Body of pancreas (tissue), 4 donors: ENCODE measurements at regions not wholly inside any gene's neighbourhood (a gene's known extent, or its start where the extent isn't known, plus 50 kb on each side); places are given as distances from the start of the nearest gene placed in this dataset.

Source experiments
- CTCF ChIP-seq, 7 experiments: fragments of 450-650 bp in 4 of 7; fragments of 200-600 bp in 3 of 7; sonication (generic) in 3 of 7; IDR thresholded peaks; one replicate each; pipeline ENCODE4 v1.5.1; 2016 to 2019; ENCODE audit warnings: antibody characterized with exemption in 7 of 7
- POLR2A ChIP-seq, 3 donors: fragments of 450-650 bp; IDR thresholded peaks; one replicate each; pipeline ENCODE4 v1.6.1; 2016; ENCODE audit warnings: antibody characterized with exemption in 3 of 3, mild to moderate bottlenecking in 2 of 3

GRCh38 chr12:108390495-108391203 is 51.5 kb upstream of the CMKLR1 start:
- TF ChIP-seq POLR2A (IDR thresholded peaks at IDR 0.05) (no peak), CTCF (IDR thresholded peaks at IDR 0.05) (no peak)
